ENCODE measurements at regions not wholly inside any gene's neighbourhood (a gene's known extent, or its start where the extent isn't known, plus 50 kb on each side); places are given as distances from the start of the nearest gene placed in this dataset.

- Histone ChIP-seq H3K4me3 (no peak overlapping the region), H3K27me3 (ENCODE audit: insufficient read depth) (no peaks in the 10 kb centered on the region), H3K9me2 (ENCODE audit: insufficient read depth) (0 out of 2 replicates have a peak, but pooled peaks cover 3% of the 10 kb centered on the region), H3K4me1 (ENCODE audit: insufficient read depth) (peaks cover 10% of the 10 kb centered on the region), H2AFZ (no peak overlapping the region), H3K4me2 (no peak overlapping the region), H4K20me1 (replicated peaks; ENCODE audit: insufficient read depth) (no peaks in the 10 kb centered on the region), H3K27ac (ENCODE audit: low read depth) (no peak overlapping the region), H3F3A (replicated peaks; ENCODE audit: low read depth) (no peaks in the 10 kb centered on the region), H3K79me2 (replicated peaks; ENCODE audit: insufficient read depth) (no peaks in the 10 kb centered on the region), H3K36me3 (ENCODE audit: insufficient read depth) (no peaks in the 10 kb centered on the region)
- no peak for DNase-seq (ENCODE audit: low spot score)
- Mint-ChIP-seq H3K4me3 (no peak overlapping the region), H3K36me3 (ENCODE audit: low read depth) (no peaks in the 10 kb centered on the region), H3K27me3 (ENCODE audit: insufficient read depth, low read depth, poor library complexity) (no peaks in the 10 kb centered on the region), H3K9me3 (no peaks in the 10 kb centered on the region), H3K27ac (no peak overlapping the region), H3K4me1 (peaks cover 9% of the 10 kb centered on the region)
- ATAC-seq, result no peak
- TF ChIP-seq EZH2phosphoT487 (IDR thresholded peaks at IDR 0.05; ENCODE audit: unreplicated experiment), result no peak
- no peak for TF ChIP-seq CREB1 (CRISPR knock-in tag; IDR thresholded peaks at IDR 0.05; ENCODE audit: low read depth)
- no peak for TF ChIP-seq NANOG (IDR thresholded peaks at IDR 0.05; ENCODE audit: borderline replicate concordance)
- no peak for TF ChIP-seq CTCF (conservative IDR thresholded peaks at IDR 0.05; ENCODE audit: low read depth in 2 of 2)
- no peak for TF ChIP-seq STAT1 (IDR thresholded peaks at IDR 0.05; ENCODE audit: unreplicated experiment)
- TF ChIP-seq ZNF331 (CRISPR knock-in tag; IDR thresholded peaks at IDR 0.05; ENCODE audit: low read depth), result no peak
- TF ChIP-seq ZNF114 (CRISPR knock-in tag; IDR thresholded peaks at IDR 0.05), result no peak
- no peak for TF ChIP-seq ZNF462 (CRISPR knock-in tag; IDR thresholded peaks at IDR 0.05)
- no peak for TF ChIP-seq JUNB (IDR thresholded peaks at IDR 0.05; ENCODE audit: unreplicated experiment)
- TF ChIP-seq POLR2AphosphoS5 (IDR thresholded peaks at IDR 0.05; ENCODE audit: low read depth), result no peak
Observed at GRCh38 chr2:145058457-145058856, 538.5 kb upstream of the ZEB2 start.

All from GM23338 (cell line).